Panc1 (cell line): ENCODE measurements at regions not wholly inside any gene's neighbourhood (a gene's known extent, or its start where the extent isn't known, plus 50 kb on each side); places are given as distances from the start of the nearest gene placed in this dataset.

Experiments used
- ATAC-seq: fragments of 200-7000 bp; cut with Tn5 transposase; 2 replicates; pipeline ENCODE4 v1.9.1; 2020; ENCODE audit warnings: mild to moderate bottlenecking, moderate library complexity
- BruUV-seq: library from RNA; stranded (reverse); fragments of 400-500 nt; replicated peaks from 2 replicates; lab custom pipeline; 2021; lab: Mats Ljungman, UMichigan
- CTCF ChIA-PET: fragments of 300-600 bp; sonication (Branson Sonifier 250); formaldehyde crosslinking; loops from one replicate; lab custom pipeline; 2022; ENCODE audit warnings: antibody characterized with exemption; lab: Charles Lee
- POLR2A ChIA-PET: fragments of 300-600 bp; sonication (Branson Sonifier 250); formaldehyde crosslinking; loops from one replicate; lab custom pipeline; 2022; ENCODE audit warnings: antibody characterized with exemption; lab: Charles Lee
- DNase-seq: peaks from one replicate; pipeline ENCODE4 v3.0.0-alpha.2; 2010; ENCODE audit warnings: low read depth, low spot score
- H3K27ac ChIP-seq: 2 replicates; pipeline ENCODE4 v1.5.1; 2011; ENCODE audit warnings: mild to moderate bottlenecking, low read length, inconsistent platforms
- H3K27me3 ChIP-seq: fragments of 200-500 bp; sonication (Bioruptor generic); 2 replicates; pipeline ENCODE4 v1.6.0; 2014; ENCODE audit warnings: low read length, inconsistent platforms; ENCODE audit not compliant: control insufficient read depth, insufficient read depth
- H3K36me3 ChIP-seq: fragments of 200-500 bp; sonication (Bioruptor generic); 2 replicates; pipeline ENCODE4 v1.5.1; 2014; ENCODE audit warnings: inconsistent platforms, mild to moderate bottlenecking, low read length, moderate library complexity; ENCODE audit not compliant: control insufficient read depth, insufficient read depth
- H3K4me1 ChIP-seq: 2 replicates; pipeline ENCODE4 v1.5.1; 2011; ENCODE audit warnings: inconsistent platforms, mild to moderate bottlenecking, low read length, moderate library complexity; ENCODE audit not compliant: control insufficient read depth, insufficient read depth
- H3K4me3 ChIP-seq, 2 experiments: 2 replicates each; pipeline ENCODE4 v1.5.1; 2011 to 2012; ENCODE audit warnings: low read depth in 2 of 2, low read length in 2 of 2, mild to moderate bottlenecking in 2 of 2, inconsistent platforms in 1 of 2, moderate library complexity in 1 of 2
- H3K9me3 ChIP-seq: fragments of 200-500 bp; sonication (Bioruptor generic); 2 replicates; pipeline ENCODE4 v1.5.1; 2014; ENCODE audit warnings: low read depth, mild to moderate bottlenecking, inconsistent platforms, low read length, moderate library complexity; ENCODE audit not compliant: control insufficient read depth, insufficient read depth
- POLR2AphosphoS5 ChIP-seq: IDR thresholded peaks from 2 replicates; pipeline ENCODE4 v1.6.1; 2012; ENCODE audit warnings: mild to moderate bottlenecking, low read depth, low read length, moderate library complexity
- SIN3A ChIP-seq: IDR thresholded peaks from 2 replicates; pipeline ENCODE4 v1.6.1; 2012; ENCODE audit warnings: low read depth, mild to moderate bottlenecking, low read length, moderate library complexity, borderline replicate concordance; ENCODE audit not compliant: insufficient read depth
- TCF7L2 ChIP-seq: IDR thresholded peaks from 2 replicates; pipeline ENCODE4 v1.6.1; 2011; ENCODE audit warnings: mild to moderate bottlenecking, low read depth, low read length, inconsistent platforms
- in situ Hi-C: cut with HindIII; loops from 2 replicates; pipeline ENCODE4 v1.10.0; 2016; ENCODE audit warnings: low sequenced_read_pairs, low pct_unique_long_range_greater_than_20kb
- intact Hi-C: fragments of 100-400 bp; cut with micrococcal nuclease; formaldehyde crosslinking; loops from one replicate; pipeline ENCODE4 v1.10.0; 2022; ENCODE audit not compliant: unreplicated experiment
- TF ChIP-seq, protein P1 (sequence below), 2 experiments: IDR thresholded peaks; 2 replicates each; pipeline ENCODE4 v1.6.1; 2011 to 2012; ENCODE audit warnings: low read depth in 2 of 2, control low read depth in 1 of 2, low read length in 1 of 2, mild to moderate bottlenecking in 1 of 2, moderate library complexity in 1 of 2; ENCODE audit not compliant: insufficient read depth in 1 of 2
- TF ChIP-seq, protein P2 (sequence below): fragments of 450-650 bp; IDR thresholded peaks from 2 replicates; pipeline ENCODE4 v1.5.1; 2017; ENCODE audit warnings: mild to moderate bottlenecking

DNA sequence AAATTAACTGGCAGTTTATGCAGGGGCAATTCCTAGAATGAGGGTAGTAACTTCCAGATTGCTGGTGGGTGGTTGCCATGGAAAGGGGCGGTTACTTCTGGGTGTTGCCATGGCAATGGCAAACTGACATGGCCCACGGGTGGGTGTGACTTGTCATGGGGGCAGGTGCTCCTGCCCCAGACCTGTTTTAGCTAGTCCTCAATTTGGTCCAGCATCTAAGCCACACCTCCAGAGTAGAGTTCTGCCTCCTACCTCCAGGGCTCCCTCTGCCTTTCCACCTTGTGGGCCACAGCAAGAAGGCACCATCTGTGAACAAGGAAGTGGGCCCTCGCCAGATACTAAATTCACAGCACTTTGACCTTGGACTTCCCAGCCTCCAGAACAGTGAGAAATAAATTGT lies 148.7 kb downstream of the TFCP2L1 start:
- ATAC-seq (no peak), DNase-seq (no peak)
- H3K27me3 ChIP-seq = 0 out of 2 replicates have a peak, but pooled peaks cover 3% of the 10 kb centered on the region
- no peak overlapping the region for H3K4me3 ChIP-seq
- ChIA-PET POLR2A (no interaction called here), CTCF (no interaction called here)
- intact Hi-C loops = no loop called here
- H3K9me3 ChIP-seq = no peaks in the 10 kb centered on the region
- no peaks in the 10 kb centered on the region for H3K4me1 ChIP-seq
- no peaks in the 10 kb centered on the region for H3K36me3 ChIP-seq
- no TSS peak for BruUV-seq
- TF ChIP-seq SIN3A (no peak), TCF7L2 (no peak), POLR2AphosphoS5 (no peak)
- TF ChIP-seq, protein P1, sequence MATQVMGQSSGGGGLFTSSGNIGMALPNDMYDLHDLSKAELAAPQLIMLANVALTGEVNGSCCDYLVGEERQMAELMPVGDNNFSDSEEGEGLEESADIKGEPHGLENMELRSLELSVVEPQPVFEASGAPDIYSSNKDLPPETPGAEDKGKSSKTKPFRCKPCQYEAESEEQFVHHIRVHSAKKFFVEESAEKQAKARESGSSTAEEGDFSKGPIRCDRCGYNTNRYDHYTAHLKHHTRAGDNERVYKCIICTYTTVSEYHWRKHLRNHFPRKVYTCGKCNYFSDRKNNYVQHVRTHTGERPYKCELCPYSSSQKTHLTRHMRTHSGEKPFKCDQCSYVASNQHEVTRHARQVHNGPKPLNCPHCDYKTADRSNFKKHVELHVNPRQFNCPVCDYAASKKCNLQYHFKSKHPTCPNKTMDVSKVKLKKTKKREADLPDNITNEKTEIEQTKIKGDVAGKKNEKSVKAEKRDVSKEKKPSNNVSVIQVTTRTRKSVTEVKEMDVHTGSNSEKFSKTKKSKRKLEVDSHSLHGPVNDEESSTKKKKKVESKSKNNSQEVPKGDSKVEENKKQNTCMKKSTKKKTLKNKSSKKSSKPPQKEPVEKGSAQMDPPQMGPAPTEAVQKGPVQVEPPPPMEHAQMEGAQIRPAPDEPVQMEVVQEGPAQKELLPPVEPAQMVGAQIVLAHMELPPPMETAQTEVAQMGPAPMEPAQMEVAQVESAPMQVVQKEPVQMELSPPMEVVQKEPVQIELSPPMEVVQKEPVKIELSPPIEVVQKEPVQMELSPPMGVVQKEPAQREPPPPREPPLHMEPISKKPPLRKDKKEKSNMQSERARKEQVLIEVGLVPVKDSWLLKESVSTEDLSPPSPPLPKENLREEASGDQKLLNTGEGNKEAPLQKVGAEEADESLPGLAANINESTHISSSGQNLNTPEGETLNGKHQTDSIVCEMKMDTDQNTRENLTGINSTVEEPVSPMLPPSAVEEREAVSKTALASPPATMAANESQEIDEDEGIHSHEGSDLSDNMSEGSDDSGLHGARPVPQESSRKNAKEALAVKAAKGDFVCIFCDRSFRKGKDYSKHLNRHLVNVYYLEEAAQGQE (IDR thresholded peaks at IDR 0.05; ENCODE audit: insufficient read depth in 1 of 2, low read depth in 2 of 2, low read length in 1 of 2) = no peak
- TF ChIP-seq, protein P2, sequence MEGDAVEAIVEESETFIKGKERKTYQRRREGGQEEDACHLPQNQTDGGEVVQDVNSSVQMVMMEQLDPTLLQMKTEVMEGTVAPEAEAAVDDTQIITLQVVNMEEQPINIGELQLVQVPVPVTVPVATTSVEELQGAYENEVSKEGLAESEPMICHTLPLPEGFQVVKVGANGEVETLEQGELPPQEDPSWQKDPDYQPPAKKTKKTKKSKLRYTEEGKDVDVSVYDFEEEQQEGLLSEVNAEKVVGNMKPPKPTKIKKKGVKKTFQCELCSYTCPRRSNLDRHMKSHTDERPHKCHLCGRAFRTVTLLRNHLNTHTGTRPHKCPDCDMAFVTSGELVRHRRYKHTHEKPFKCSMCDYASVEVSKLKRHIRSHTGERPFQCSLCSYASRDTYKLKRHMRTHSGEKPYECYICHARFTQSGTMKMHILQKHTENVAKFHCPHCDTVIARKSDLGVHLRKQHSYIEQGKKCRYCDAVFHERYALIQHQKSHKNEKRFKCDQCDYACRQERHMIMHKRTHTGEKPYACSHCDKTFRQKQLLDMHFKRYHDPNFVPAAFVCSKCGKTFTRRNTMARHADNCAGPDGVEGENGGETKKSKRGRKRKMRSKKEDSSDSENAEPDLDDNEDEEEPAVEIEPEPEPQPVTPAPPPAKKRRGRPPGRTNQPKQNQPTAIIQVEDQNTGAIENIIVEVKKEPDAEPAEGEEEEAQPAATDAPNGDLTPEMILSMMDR = no peak
- H3K27ac ChIP-seq = no peak overlapping the region
- in situ Hi-C loops = no loop called here

DNA sequence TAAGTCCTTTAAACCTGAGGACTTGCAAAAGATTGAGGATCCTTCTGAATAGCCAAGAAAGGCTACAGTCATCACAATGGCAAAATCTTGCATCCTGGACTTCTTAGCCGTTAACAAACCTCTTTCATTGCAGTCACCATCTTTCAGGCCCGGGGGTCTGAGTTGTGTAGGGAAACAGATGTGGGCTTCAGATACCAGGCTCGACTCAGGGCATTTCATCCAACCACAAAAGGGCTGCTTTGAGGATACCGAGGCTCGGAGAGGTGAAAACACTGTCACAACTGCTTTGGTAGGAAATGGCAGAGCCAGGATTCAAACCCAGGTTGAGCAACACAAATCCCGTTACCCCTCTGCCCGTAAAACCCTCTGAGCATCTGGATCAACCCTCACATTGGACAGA lies 147.4 kb downstream of the TFCP2L1 start:
- DNase-seq (no peak), ATAC-seq (no peak)
- ChIA-PET CTCF (no interaction called here), POLR2A (no interaction called here)
- H3K4me1 ChIP-seq = no peaks in the 10 kb centered on the region
- BruUV-seq = no TSS peak
- H3K27me3 ChIP-seq = 0 out of 2 replicates have a peak, but pooled peaks cover 3% of the 10 kb centered on the region
- no peak overlapping the region for H3K4me3 ChIP-seq
- in situ Hi-C loops = no loop called here
- intact Hi-C loops = no loop called here
- no peak for TF ChIP-seq SIN3A
- TF ChIP-seq, protein P1 (IDR thresholded peaks at IDR 0.05; ENCODE audit: insufficient read depth in 1 of 2, low read depth in 2 of 2, low read length in 1 of 2) = no peak
- no peak for TF ChIP-seq POLR2AphosphoS5
- no peak for TF ChIP-seq TCF7L2
- TF ChIP-seq, protein P2 = no peak
- no peaks in the 10 kb centered on the region for H3K36me3 ChIP-seq
- no peak overlapping the region for H3K27ac ChIP-seq
- no peaks in the 10 kb centered on the region for H3K9me3 ChIP-seq
